CD4-positive, CD25-positive, alpha-beta regulatory T cell (primary cell): ENCODE measurements at regions not wholly inside any gene's neighbourhood (a gene's known extent, or its start where the extent isn't known, plus 50 kb on each side); places are given as distances from the start of the nearest gene placed in this dataset.

Source experiments
- ATAC-seq, 2 donors: fragments of 150-1000 bp; cut with Tn5 transposase; one replicate each; pipeline ENCODE4 v1.10.0; 2021; ENCODE audit warnings: low read depth in 2 of 2, moderate number of reproducible peaks in 2 of 2, moderate library complexity in 1 of 2
- DNase-seq, 3 donors: peaks; one replicate each; pipeline versions ENCODE4 v3.0.0 to v3.0.0-alpha.2; 2012 to 2022; ENCODE audit warnings: mixed read lengths in 1 of 3
- H3K27ac ChIP-seq: one replicate; pipeline ENCODE4 v1.7.0; 2013; ENCODE audit warnings: mild to moderate bottlenecking, low read length; ENCODE audit not compliant: insufficient read depth, poor library complexity, severe bottlenecking
- H3K27me3 ChIP-seq: one replicate; pipeline ENCODE4 v1.7.0; 2013; ENCODE audit warnings: low read length; ENCODE audit not compliant: control insufficient read depth, insufficient read depth
- H3K36me3 ChIP-seq: one replicate; pipeline ENCODE4 v1.7.0; 2013; ENCODE audit warnings: mild to moderate bottlenecking, low read length, moderate library complexity; ENCODE audit not compliant: control insufficient read depth, insufficient read depth
- H3K4me1 ChIP-seq: 2 replicates; pipeline ENCODE4 v1.7.0; 2013; ENCODE audit warnings: mild to moderate bottlenecking, low read length; ENCODE audit not compliant: insufficient read depth, control insufficient read depth, poor library complexity, severe bottlenecking
- H3K4me3 ChIP-seq: one replicate; pipeline ENCODE4 v1.7.0; 2013; ENCODE audit warnings: low read depth, mild to moderate bottlenecking, low read length, moderate library complexity
- H3K9me3 ChIP-seq, 2 experiments: 1 replicate in 1 of 2; 2 replicates in 1 of 2; pipeline ENCODE4 v1.7.0; 2013; ENCODE audit warnings: low read length in 2 of 2, mild to moderate bottlenecking in 1 of 2, moderate library complexity in 1 of 2; ENCODE audit not compliant: control insufficient read depth in 2 of 2
- H3K27ac Mint-ChIP-seq, 3 donors: one replicate each; pipeline ENCODE4 v1.8.0; 2020 to 2022; ENCODE audit warnings: mild to moderate bottlenecking in 3 of 3, mixed read lengths in 3 of 3, moderate library complexity in 2 of 3
- H3K27me3 Mint-ChIP-seq: one replicate; pipeline ENCODE4 v1.8.0; 2022; ENCODE audit warnings: mild to moderate bottlenecking, mixed read lengths
- H3K36me3 Mint-ChIP-seq: one replicate; pipeline ENCODE4 v1.8.0; 2020; ENCODE audit warnings: mixed read lengths
- H3K4me1 Mint-ChIP-seq, 4 donors: one replicate each; pipeline ENCODE4 v1.8.0; 2020 to 2022; ENCODE audit warnings: mixed read lengths in 4 of 4, mild to moderate bottlenecking in 1 of 4
- H3K4me3 Mint-ChIP-seq, 4 donors: one replicate each; pipeline ENCODE4 v1.8.0; 2020 to 2022; ENCODE audit warnings: mild to moderate bottlenecking in 4 of 4, mixed read lengths in 4 of 4, moderate library complexity in 3 of 4
- H3K9me3 Mint-ChIP-seq, 7 donors: one replicate each; pipeline ENCODE4 v1.8.0; 2020 to 2022; ENCODE audit warnings: mixed read lengths in 7 of 7, mild to moderate bottlenecking in 3 of 7, moderate library complexity in 2 of 7

DNA sequence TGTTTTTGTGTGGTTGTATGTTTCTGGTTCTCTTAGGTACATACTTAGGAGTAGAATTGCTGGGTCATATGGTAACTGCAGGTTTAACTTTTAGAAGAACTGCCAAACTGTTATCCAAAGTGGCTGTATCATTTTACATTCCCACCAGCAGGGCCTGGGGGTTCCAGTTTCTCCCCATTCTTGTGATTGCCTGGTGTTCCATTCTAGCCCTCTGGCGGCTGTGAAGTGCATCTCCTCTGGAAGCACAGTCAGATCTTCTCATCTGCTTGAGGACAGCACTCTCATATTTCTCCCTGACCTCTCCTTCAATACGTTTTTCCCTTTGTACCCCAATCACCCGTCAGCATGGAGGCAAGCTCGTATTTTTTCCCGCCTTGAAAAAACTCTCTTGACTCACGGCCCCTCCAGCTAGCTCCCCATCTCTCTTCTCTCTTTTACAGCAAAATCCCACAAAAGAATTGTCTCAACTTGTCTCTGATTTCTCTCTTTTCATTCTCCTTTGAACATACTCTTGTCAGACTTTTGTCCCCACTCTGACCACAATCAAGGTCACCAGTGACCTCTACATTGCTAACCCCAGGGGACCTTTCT is 56.8 kb upstream of the THY1 start:
- H3K4me1 ChIP-seq: peaks cover 3% of the 10 kb centered on the region
- Mint-ChIP-seq H3K27me3 (peaks cover 4% of the 10 kb centered on the region), H3K9me3 (peaks cover 0 to 2% (median 0%) of the 10 kb centered on the region in 7 donors), H3K4me3 (no peak overlapping the region), H3K36me3 (no peaks in the 10 kb centered on the region), H3K27ac (no peak overlapping the region), H3K4me1 (no peaks in the 10 kb centered on the region)
- H3K36me3 ChIP-seq: no peaks in the 10 kb centered on the region
- no peaks in the 10 kb centered on the region for H3K27me3 ChIP-seq
- no peaks in the 10 kb centered on the region for H3K9me3 ChIP-seq
- no peak for DNase-seq
- H3K27ac ChIP-seq: no peak overlapping the region
- no peak overlapping the region for H3K4me3 ChIP-seq
- no peak for ATAC-seq

DNA sequence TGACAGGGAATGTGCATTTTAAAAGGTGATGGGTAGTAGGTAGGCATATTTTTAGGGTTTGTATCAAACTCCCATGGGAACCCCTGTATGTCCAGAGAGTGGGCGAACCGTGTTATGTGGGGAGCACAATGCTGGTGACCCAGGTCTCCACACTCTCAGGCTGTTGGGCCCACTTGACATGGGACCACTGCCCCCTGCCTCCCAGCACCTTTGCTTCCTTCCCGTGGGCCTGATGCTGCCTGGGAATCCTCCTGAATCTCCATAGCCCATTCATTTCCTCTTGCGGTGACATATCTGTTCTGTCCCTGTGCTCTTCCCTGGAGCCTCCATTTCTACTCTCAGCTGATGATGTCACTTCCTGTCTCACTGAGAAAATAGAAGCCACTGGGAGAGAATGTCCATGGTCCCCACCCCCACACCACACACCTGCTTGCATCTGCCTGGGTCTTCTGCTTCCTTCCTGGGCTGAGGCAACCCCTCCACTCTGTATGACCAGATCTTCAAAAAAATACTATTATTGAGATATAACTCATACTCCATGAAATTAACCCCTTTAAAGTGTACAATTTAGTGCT is 55.8 kb upstream of the THY1 start:
- no peak overlapping the region for H3K27ac ChIP-seq
- Mint-ChIP-seq H3K9me3 (peaks cover 0 to 2% (median 0%) of the 10 kb centered on the region in 7 donors), H3K4me3 (no peak overlapping the region), H3K36me3 (no peaks in the 10 kb centered on the region), H3K4me1 (no peaks in the 10 kb centered on the region), H3K27me3 (peaks cover 4% of the 10 kb centered on the region), H3K27ac (no peak overlapping the region)
- no peaks in the 10 kb centered on the region for H3K9me3 ChIP-seq
- ATAC-seq (no peak), DNase-seq (no peak)
- H3K36me3 ChIP-seq: no peaks in the 10 kb centered on the region
- no peak overlapping the region for H3K4me3 ChIP-seq
- H3K4me1 ChIP-seq: peaks cover 3% of the 10 kb centered on the region
- no peaks in the 10 kb centered on the region for H3K27me3 ChIP-seq

DNA sequence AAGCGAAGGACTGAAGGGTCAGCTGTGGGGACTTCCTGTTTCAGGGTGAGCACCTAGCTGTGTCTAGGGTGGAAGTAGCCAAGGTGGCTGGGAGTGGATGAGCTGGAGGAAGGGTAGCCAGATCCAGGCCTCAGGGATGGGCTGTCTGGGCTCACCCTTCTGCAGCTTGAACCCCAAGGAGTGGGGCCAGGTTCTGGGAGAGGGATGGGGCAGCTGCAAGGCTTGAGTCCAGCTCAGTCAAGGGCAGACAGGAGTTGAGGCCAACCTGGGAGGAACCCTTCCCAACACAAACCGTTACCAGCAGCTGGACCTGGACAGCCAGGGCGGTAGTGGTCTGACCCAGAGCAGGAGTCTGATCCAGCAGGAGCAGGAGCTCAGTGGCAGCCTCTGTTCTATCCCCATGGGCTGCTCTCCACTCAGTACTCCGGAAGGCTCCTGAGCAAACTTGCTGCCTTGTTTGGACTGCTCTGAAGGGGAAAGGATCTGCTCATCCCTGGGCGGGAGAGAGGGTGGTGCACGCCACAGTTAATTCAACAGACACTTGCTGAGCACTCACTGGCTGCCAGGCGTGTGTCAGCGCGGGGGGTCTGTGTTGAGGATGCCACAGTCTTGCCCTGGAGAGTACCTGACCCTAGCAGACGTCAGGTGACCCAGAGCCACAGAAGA is 53.8 kb upstream of the THY1 start:
- H3K9me3 Mint-ChIP-seq: peaks cover 0 to 2% (median 0%) of the 10 kb centered on the region in 7 donors
- Histone ChIP-seq H3K9me3 (no peaks in the 10 kb centered on the region), H3K27ac (no peak overlapping the region), H3K36me3 (no peaks in the 10 kb centered on the region), H3K4me1 (peaks cover 3% of the 10 kb centered on the region), H3K27me3 (no peaks in the 10 kb centered on the region), H3K4me3 (no peak overlapping the region)
- no peaks in the 10 kb centered on the region for H3K36me3 Mint-ChIP-seq
- H3K27ac Mint-ChIP-seq: no peak overlapping the region
- no peak for ATAC-seq
- H3K27me3 Mint-ChIP-seq: peaks cover 8% of the 10 kb centered on the region
- DNase-seq: no peak
- H3K4me3 Mint-ChIP-seq: no peak overlapping the region
- H3K4me1 Mint-ChIP-seq: no peaks in the 10 kb centered on the region

DNA sequence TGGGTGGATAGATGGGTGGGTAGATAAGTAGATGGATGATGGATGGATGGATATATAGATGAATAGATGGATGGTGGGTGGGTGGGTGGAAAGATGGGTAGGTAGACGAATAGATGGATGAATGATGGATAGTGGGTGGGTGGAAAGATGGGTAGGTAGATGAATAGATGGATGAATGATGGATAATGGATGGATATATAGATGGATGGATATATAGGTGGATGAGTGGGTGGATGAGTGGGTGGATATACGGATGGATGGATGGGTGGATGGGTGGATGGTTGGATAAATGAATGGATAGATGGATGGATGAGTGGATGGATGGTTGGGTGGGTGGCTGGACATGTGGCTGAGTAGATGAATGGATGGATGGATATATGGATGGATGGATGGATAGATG is 53.1 kb upstream of the THY1 start:
- no peak for DNase-seq
- H3K27ac Mint-ChIP-seq: no peak overlapping the region
- no peak overlapping the region for H3K4me3 ChIP-seq
- H3K9me3 Mint-ChIP-seq: peaks cover 0 to 4% (median 0%) of the 10 kb centered on the region in 7 donors
- H3K27me3 ChIP-seq: no peaks in the 10 kb centered on the region
- no peaks in the 10 kb centered on the region for H3K36me3 Mint-ChIP-seq
- H3K9me3 ChIP-seq: no peaks in the 10 kb centered on the region
- H3K4me1 Mint-ChIP-seq: no peaks in the 10 kb centered on the region
- H3K27ac ChIP-seq: no peak overlapping the region
- H3K36me3 ChIP-seq: no peaks in the 10 kb centered on the region
- H3K4me3 Mint-ChIP-seq: no peak overlapping the region
- no peaks in the 10 kb centered on the region for H3K4me1 ChIP-seq
- ATAC-seq: no peak
- peaks cover 5% of the 10 kb centered on the region for H3K27me3 Mint-ChIP-seq

DNA sequence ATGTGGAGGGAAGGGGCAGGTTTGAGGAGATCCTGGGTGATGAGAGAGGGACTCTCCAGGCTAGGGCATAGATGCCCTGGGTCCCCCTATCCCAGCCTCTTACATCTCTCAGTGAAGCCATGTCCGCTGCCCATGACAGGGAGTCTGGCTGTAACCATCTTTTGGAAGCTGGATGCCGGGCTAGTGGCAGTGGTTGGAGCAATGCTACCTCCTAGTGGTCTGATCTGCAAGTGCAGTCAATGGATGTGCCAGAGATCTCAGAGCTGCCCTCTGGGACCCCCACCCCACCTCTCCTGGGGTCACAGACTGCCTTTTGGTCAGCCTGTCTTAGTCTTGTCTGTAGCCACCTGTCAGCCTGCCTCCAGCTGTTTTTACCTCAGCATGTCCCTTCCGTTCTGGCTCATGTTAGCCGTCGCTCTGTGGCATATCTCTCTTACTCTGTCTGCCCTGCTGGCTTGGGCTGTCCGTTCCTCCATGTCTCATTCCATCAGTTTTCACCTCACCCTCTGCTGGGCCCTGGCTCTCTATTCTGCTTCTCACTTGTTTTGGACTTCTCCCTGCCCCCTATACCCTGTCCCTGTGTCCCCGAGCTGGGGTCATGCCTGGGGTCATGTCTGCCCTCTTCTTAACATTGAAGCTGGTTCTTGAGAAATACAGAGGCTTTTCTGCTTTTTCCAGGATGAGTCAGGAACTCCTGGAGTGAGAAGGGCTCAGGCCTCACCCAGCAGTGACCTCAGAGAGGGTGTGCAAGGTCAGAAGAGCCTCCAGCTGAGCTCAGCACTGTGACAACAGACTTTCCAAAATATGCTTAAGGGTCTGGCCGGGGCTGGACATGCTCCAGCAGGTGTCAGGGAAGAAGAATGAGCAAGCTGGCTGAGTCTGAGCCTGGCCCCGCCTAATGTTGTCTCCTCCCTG is 52.0 kb upstream of the THY1 start:
- Histone ChIP-seq H3K9me3 (no peaks in the 10 kb centered on the region), H3K36me3 (no peaks in the 10 kb centered on the region), H3K27ac (no peak overlapping the region), H3K4me1 (no peaks in the 10 kb centered on the region), H3K4me3 (no peak overlapping the region), H3K27me3 (no peaks in the 10 kb centered on the region)
- ATAC-seq (peak in 1 of 2 donors; percentile 42), DNase-seq (peak; percentile 12 to 47 (median 30))
- H3K4me1 Mint-ChIP-seq: no peaks in the 10 kb centered on the region
- no peak overlapping the region for H3K27ac Mint-ChIP-seq
- H3K36me3 Mint-ChIP-seq: no peaks in the 10 kb centered on the region
- H3K27me3 Mint-ChIP-seq: peaks cover 5% of the 10 kb centered on the region
- H3K4me3 Mint-ChIP-seq: no peak overlapping the region
- peaks cover 0 to 3% (median 0%) of the 10 kb centered on the region in 7 donors for H3K9me3 Mint-ChIP-seq

DNA sequence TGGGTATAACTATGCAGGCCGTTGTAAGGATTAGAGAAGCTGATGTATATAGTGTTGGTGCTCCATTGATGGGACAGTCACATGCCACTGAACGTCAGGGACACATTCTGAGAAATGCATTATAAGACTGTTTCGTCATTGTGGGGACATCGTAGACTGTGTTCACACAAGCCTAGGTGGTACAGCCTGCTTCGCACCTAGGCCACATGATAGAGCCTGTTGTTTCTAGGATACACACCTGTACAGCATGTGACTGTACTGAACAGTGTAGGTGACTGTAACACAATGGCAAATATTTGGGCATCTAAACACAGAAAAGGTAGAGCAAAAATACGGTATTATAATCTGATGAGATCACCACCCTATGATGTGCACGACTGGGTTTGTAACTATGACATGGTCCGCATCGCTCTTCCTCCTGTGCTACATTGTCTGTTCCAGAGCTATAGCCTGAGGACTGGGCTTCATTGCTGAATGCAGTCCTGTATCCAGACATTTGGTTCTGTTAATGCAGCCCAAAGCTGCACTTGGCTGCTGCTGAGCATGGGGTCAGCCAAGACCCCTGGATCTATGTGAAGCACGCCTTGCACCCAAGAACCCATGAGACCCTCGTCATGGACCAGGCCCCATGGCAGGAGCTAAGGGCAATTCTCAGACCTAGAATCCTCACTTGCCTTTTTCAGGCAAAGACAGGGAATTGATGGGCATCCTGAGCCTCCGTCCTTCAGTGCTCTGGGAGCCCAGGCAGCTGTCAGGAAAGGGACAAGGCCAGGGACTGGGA is 51.1 kb upstream of the THY1 start:
- H3K4me1 ChIP-seq: no peaks in the 10 kb centered on the region
- DNase-seq (no peak), ATAC-seq (no peak)
- no peaks in the 10 kb centered on the region for H3K9me3 ChIP-seq
- H3K4me3 Mint-ChIP-seq: no peak overlapping the region
- no peaks in the 10 kb centered on the region for H3K36me3 ChIP-seq
- H3K27ac Mint-ChIP-seq: no peak overlapping the region
- H3K4me1 Mint-ChIP-seq: no peaks in the 10 kb centered on the region
- peaks cover 0 to 3% (median 0%) of the 10 kb centered on the region in 7 donors for H3K9me3 Mint-ChIP-seq
- no peaks in the 10 kb centered on the region for H3K27me3 ChIP-seq
- no peak overlapping the region for H3K4me3 ChIP-seq
- H3K27ac ChIP-seq: no peak overlapping the region
- H3K27me3 Mint-ChIP-seq: peaks cover 5% of the 10 kb centered on the region
- no peaks in the 10 kb centered on the region for H3K36me3 Mint-ChIP-seq

DNA sequence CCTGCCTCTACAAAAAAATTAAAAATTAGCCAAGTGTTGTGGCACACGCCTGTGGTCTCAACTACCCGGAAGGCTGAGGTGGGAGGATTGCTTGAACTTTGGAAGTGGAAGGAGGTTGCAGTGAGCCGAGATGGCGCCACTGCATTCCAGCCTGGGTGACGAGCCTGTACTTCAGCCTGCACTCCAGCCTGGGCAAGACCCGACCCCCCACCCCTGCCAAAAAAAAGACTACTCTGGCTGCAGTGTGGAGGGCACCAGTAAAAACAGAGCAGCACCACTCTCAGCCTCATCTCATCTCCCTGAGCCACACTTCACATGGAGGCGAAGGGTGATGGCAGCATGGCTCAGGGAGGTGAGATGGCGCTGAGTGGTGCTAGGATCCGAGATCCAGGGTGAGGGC is 50.3 kb upstream of the THY1 start:
- Mint-ChIP-seq H3K4me1 (no peaks in the 10 kb centered on the region), H3K9me3 (peaks cover 0 to 3% (median 0%) of the 10 kb centered on the region in 7 donors), H3K27ac (no peak overlapping the region), H3K36me3 (no peaks in the 10 kb centered on the region), H3K27me3 (peaks cover 5% of the 10 kb centered on the region), H3K4me3 (no peak overlapping the region)
- DNase-seq (no peak), ATAC-seq (no peak)
- no peak overlapping the region for H3K27ac ChIP-seq
- H3K36me3 ChIP-seq: no peaks in the 10 kb centered on the region
- no peaks in the 10 kb centered on the region for H3K27me3 ChIP-seq
- no peak overlapping the region for H3K4me3 ChIP-seq
- no peaks in the 10 kb centered on the region for H3K9me3 ChIP-seq
- no peaks in the 10 kb centered on the region for H3K4me1 ChIP-seq
